ENCODE measurements at regions not wholly inside any gene's neighbourhood (a gene's known extent, or its start where the extent isn't known, plus 50 kb on each side); places are given as distances from the start of the nearest gene placed in this dataset.

DNA sequence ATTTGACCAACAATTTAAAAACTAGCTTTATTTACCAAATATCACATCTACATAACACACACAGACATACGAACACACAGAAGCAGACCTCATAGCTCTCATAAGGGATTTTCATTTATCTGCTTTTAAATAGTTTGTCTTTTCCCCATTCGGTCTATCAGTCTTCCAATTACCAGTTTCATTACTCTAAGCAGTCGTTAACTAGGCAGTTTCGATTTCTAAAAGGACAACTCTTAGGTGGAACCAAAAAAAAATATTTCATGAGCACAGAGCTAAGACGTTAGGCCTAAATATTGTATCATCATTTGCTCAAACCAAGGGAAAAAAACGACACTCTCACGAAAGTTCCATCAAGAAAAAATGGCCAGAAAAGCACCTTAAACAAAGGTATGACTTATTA is 228.4 kb downstream of the SPANXN1 start:
- no peak overlapping the region for H3K9ac ChIP-seq (ENCODE audit: insufficient read depth, low read depth, low read length)
- intact Hi-C loops (cut with micrococcal nuclease; ENCODE audit: unreplicated experiment): no loop called here
- no peak overlapping the region for H2AFZ ChIP-seq (ENCODE audit: low read length)
- no TSS peak for BruUV-seq (replicated peaks)
- peaks cover 72% of the 10 kb centered on the region; the same call in 1 of the 2 replicates for H3K9me3 ChIP-seq (ENCODE audit: low read length)
- ChIA-PET POLR2A (no interaction called here), CTCF (ENCODE audit: low intra/inter-chr PET ratio, low total read pairs) (no interaction called here)
- no peak for TF ChIP-seq ZNF773 (CRISPR knock-in tag; IDR thresholded peaks at IDR 0.05; ENCODE audit: borderline replicate concordance)
- TF ChIP-seq ZNF546 (CRISPR knock-in tag; conservative IDR thresholded peaks at IDR 0.05): no peak
- TF ChIP-seq KLF11 (CRISPR knock-in tag; IDR thresholded peaks at IDR 0.05): no peak
- TF ChIP-seq, protein P1, sequence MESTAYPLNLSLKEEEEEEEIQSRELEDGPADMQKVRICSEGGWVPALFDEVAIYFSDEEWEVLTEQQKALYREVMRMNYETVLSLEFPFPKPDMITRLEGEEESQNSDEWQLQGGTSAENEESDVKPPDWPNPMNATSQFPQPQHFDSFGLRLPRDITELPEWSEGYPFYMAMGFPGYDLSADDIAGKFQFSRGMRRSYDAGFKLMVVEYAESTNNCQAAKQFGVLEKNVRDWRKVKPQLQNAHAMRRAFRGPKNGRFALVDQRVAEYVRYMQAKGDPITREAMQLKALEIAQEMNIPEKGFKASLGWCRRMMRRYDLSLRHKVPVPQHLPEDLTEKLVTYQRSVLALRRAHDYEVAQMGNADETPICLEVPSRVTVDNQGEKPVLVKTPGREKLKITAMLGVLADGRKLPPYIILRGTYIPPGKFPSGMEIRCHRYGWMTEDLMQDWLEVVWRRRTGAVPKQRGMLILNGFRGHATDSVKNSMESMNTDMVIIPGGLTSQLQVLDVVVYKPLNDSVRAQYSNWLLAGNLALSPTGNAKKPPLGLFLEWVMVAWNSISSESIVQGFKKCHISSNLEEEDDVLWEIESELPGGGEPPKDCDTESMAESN (CRISPR knock-in tag; conservative IDR thresholded peaks at IDR 0.05): no peak
- TF ChIP-seq RNF2 (conservative IDR thresholded peaks at IDR 0.05; ENCODE audit: low read depth): no peak
- no peak for TF ChIP-seq RAD21 (CRISPR knock-in tag; IDR thresholded peaks at IDR 0.05)
- no peak for TF ChIP-seq ZNF256 (CRISPR knock-in tag; conservative IDR thresholded peaks at IDR 0.05)
- no peak for TF ChIP-seq PHF21A (CRISPR knock-in tag; IDR thresholded peaks at IDR 0.05)
- no peak for TF ChIP-seq NCOA1 (CRISPR knock-in tag; IDR thresholded peaks at IDR 0.05)
- TF ChIP-seq, protein P2, sequence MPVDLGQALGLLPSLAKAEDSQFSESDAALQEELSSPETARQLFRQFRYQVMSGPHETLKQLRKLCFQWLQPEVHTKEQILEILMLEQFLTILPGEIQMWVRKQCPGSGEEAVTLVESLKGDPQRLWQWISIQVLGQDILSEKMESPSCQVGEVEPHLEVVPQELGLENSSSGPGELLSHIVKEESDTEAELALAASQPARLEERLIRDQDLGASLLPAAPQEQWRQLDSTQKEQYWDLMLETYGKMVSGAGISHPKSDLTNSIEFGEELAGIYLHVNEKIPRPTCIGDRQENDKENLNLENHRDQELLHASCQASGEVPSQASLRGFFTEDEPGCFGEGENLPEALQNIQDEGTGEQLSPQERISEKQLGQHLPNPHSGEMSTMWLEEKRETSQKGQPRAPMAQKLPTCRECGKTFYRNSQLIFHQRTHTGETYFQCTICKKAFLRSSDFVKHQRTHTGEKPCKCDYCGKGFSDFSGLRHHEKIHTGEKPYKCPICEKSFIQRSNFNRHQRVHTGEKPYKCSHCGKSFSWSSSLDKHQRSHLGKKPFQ (CRISPR knock-in tag; IDR thresholded peaks at IDR 0.05; ENCODE audit: insufficient replicate concordance): no peak
- TF ChIP-seq DPF2 (CRISPR knock-in tag; IDR thresholded peaks at IDR 0.05; ENCODE audit: borderline replicate concordance, low read depth): no peak
- no peak for TF ChIP-seq ZMYM2 (CRISPR knock-in tag; IDR thresholded peaks at IDR 0.05)
- TF ChIP-seq NR2F6 (IDR thresholded peaks at IDR 0.05): no peak
- no peak for TF ChIP-seq NR2F6 (CRISPR knock-in tag; IDR thresholded peaks at IDR 0.05)
- H3K27me3 ChIP-seq (ENCODE audit: control insufficient read depth in 1 of 2, insufficient read depth in 2 of 2, low read length in 2 of 2): no peaks in the 10 kb centered on the region
- no peaks in the 10 kb centered on the region for H3K79me2 ChIP-seq (ENCODE audit: insufficient read depth, low read length)
- H3K4me3 ChIP-seq (replicated peaks in 1 of 3; ENCODE audit: insufficient read depth in 1 of 3, low read depth in 2 of 3, low read length in 3 of 3): no peak overlapping the region
- DNase-seq (ENCODE audit: low spot score) (no peak), ATAC-seq (no peak), FAIRE-seq (no peak)
- H3K4me2 ChIP-seq (ENCODE audit: low read depth, low read length): no peak overlapping the region
- in situ Hi-C loops (cut with HindIII; ENCODE audit: extremely low pct_ligation_motif_present, low pct_unique_long_range_greater_than_20kb): no loop called here
- H3K4me1 ChIP-seq (ENCODE audit: insufficient read depth, low read length): no peaks in the 10 kb centered on the region
- no peaks in the 10 kb centered on the region for H4K20me1 ChIP-seq (ENCODE audit: insufficient read depth, low read length)
- under 1% methylated on average over 7 of the region's 7 CpGs for WGBS (ENCODE audit: low lambda C conversion rate)
- H3K36me3 ChIP-seq (replicated peaks in 1 of 2; ENCODE audit: control insufficient read depth in 1 of 2, insufficient read depth in 2 of 2, low read length in 2 of 2): no peaks in the 10 kb centered on the region
- no peak overlapping the region for H3K27ac ChIP-seq (ENCODE audit: extremely low read length, insufficient read depth, low read length)

Measured in HepG2 (cell line).